WTC11 (cell line): ENCODE measurements at regions not wholly inside any gene's neighbourhood (a gene's known extent, or its start where the extent isn't known, plus 50 kb on each side); places are given as distances from the start of the nearest gene placed in this dataset.

Experiments used
- ATAC-seq: fragments of 200-7000 bp; cut with Tn5 transposase; 2 replicates; pipeline ENCODE4 v1.10.0; 2021; ENCODE audit warnings: mild to moderate bottlenecking, moderate library complexity
- CTCF ChIA-PET: fragments of 300-600 bp; sonication (Branson Sonifier 250); formaldehyde crosslinking; loops from one replicate; lab custom pipeline; 2021; ENCODE audit warnings: antibody characterized with exemption; lab: Charles Lee
- POLR2A ChIA-PET: fragments of 350-600 bp; sonication (Branson Sonifier 250); formaldehyde crosslinking; loops from one replicate; lab custom pipeline; 2021; ENCODE audit warnings: antibody characterized with exemption; lab: Charles Lee
- DNase-seq: peaks from one replicate; pipeline ENCODE4 v3.0.0; 2021; ENCODE audit warnings: low spot score
- H3K27ac Mint-ChIP-seq: 2 replicates; pipeline ENCODE4 v1.8.0; 2021; ENCODE audit warnings: mixed read lengths
- H3K27me3 Mint-ChIP-seq: 2 replicates; pipeline ENCODE4 v1.8.0; 2021; ENCODE audit warnings: low read depth, mild to moderate bottlenecking, moderate library complexity, mixed read lengths
- H3K36me3 Mint-ChIP-seq: 2 replicates; pipeline ENCODE4 v1.8.0; 2021; ENCODE audit warnings: mixed read lengths
- H3K4me1 Mint-ChIP-seq: 2 replicates; pipeline ENCODE4 v1.8.0; 2022; ENCODE audit warnings: mixed read lengths
- H3K4me3 Mint-ChIP-seq: 2 replicates; pipeline ENCODE4 v1.8.0; 2021; ENCODE audit warnings: mild to moderate bottlenecking, moderate library complexity, mixed read lengths
- H3K9me3 Mint-ChIP-seq: 2 replicates; pipeline ENCODE4 v1.8.0; 2021; ENCODE audit warnings: mixed read lengths
- ATF1 ChIP-seq: sonication (generic); formaldehyde crosslinking; IDR thresholded peaks from 2 replicates; pipeline ENCODE4 v1.8.1; 2023; ENCODE audit warnings: mild to moderate bottlenecking, moderate library complexity, missing genetic modification reagents
- CREM ChIP-seq: sonication (generic); formaldehyde crosslinking; IDR thresholded peaks from 2 replicates; pipeline ENCODE4 v1.8.1; 2022; ENCODE audit warnings: mild to moderate bottlenecking, missing genetic modification reagents, moderate library complexity
- EMX1 ChIP-seq: fragments of 250-450 bp; sonication (Bioruptor Pico); IDR thresholded peaks from 2 replicates; pipeline ENCODE4 v1.8.0; 2021; ENCODE audit warnings: mild to moderate bottlenecking
- HMGA2 ChIP-seq: fragments of 250-450 bp; sonication (Bioruptor Pico); IDR thresholded peaks from 2 replicates; pipeline ENCODE4 v1.4.0; 2021; ENCODE audit warnings: mild to moderate bottlenecking, moderate library complexity
- JAZF1 ChIP-seq: fragments of 250-450 bp; sonication (Bioruptor Pico); IDR thresholded peaks from 2 replicates; pipeline ENCODE4 v1.9.0; 2021; ENCODE audit warnings: moderate library complexity, mild to moderate bottlenecking, inconsistent platforms
- MYBL2 ChIP-seq: sonication (generic); formaldehyde crosslinking; IDR thresholded peaks from 2 replicates; pipeline ENCODE4 v1.8.1; 2023; ENCODE audit warnings: mild to moderate bottlenecking, moderate library complexity, missing genetic modification reagents
- NR1H2 ChIP-seq: sonication (generic); formaldehyde crosslinking; IDR thresholded peaks from 2 replicates; pipeline ENCODE4 v1.9.0; 2021; ENCODE audit warnings: mild to moderate bottlenecking, moderate library complexity, missing genetic modification reagents
- RORB ChIP-seq: fragments of 250-450 bp; sonication (Bioruptor Pico); IDR thresholded peaks from 2 replicates; pipeline ENCODE4 v1.9.0; 2021; ENCODE audit warnings: mild to moderate bottlenecking
- SMAD3 ChIP-seq: sonication (generic); formaldehyde crosslinking; IDR thresholded peaks from 2 replicates; pipeline ENCODE4 v1.8.0; 2022; ENCODE audit warnings: missing genetic modification reagents, mild to moderate bottlenecking, borderline replicate concordance
- SMAD4 ChIP-seq: sonication (generic); formaldehyde crosslinking; IDR thresholded peaks from 2 replicates; pipeline ENCODE4 v1.8.0; 2022; ENCODE audit warnings: mild to moderate bottlenecking, missing genetic modification reagents
- SP1 ChIP-seq: sonication (generic); formaldehyde crosslinking; conservative IDR thresholded peaks from 2 replicates; pipeline ENCODE4 v1.8.1; 2022; ENCODE audit warnings: missing genetic modification reagents
- TP53 ChIP-seq: sonication (generic); formaldehyde crosslinking; IDR thresholded peaks from 2 replicates; pipeline ENCODE4 v1.8.1; 2023; ENCODE audit warnings: mild to moderate bottlenecking, missing genetic modification reagents
- ZNF138 ChIP-seq: sonication (generic); formaldehyde crosslinking; conservative IDR thresholded peaks from 2 replicates; pipeline ENCODE4 v1.8.1; 2022; ENCODE audit warnings: mild to moderate bottlenecking, moderate library complexity, missing genetic modification reagents
- ZNF317 ChIP-seq: sonication (generic); formaldehyde crosslinking; IDR thresholded peaks from 2 replicates; pipeline ENCODE4 v1.8.1; 2023; ENCODE audit warnings: low read depth, mild to moderate bottlenecking, moderate library complexity, missing genetic modification reagents, borderline replicate concordance
- ZNF396 ChIP-seq: fragments of 250-450 bp; sonication (Bioruptor Pico); IDR thresholded peaks from 2 replicates; pipeline ENCODE4 v1.8.0; 2021; ENCODE audit warnings: mild to moderate bottlenecking, moderate library complexity, borderline replicate concordance
- ZNF671 ChIP-seq: fragments of 250-450 bp; sonication (Bioruptor Pico); IDR thresholded peaks from 2 replicates; pipeline ENCODE4 v1.8.0; 2021; ENCODE audit warnings: mild to moderate bottlenecking
- TF ChIP-seq, protein P1 (sequence below): sonication (generic); formaldehyde crosslinking; IDR thresholded peaks from 2 replicates; pipeline ENCODE4 v1.8.1; 2022; ENCODE audit warnings: missing genetic modification reagents, borderline replicate concordance
- TF ChIP-seq, protein P2 (sequence below): sonication (generic); formaldehyde crosslinking; IDR thresholded peaks from 2 replicates; pipeline ENCODE4 v1.8.1; 2023; ENCODE audit warnings: mild to moderate bottlenecking, missing genetic modification reagents
- TF ChIP-seq, protein P3 (sequence below): fragments of 250-450 bp; sonication (Bioruptor Pico); IDR thresholded peaks from 2 replicates; pipeline ENCODE4 v1.8.0; 2021; ENCODE audit warnings: mild to moderate bottlenecking
- TF ChIP-seq, protein P4 (sequence below): fragments of 250-450 bp; sonication (Bioruptor Pico); IDR thresholded peaks from 2 replicates; pipeline ENCODE4 v2.1.2; 2022; ENCODE audit warnings: mild to moderate bottlenecking, moderate library complexity

DNA sequence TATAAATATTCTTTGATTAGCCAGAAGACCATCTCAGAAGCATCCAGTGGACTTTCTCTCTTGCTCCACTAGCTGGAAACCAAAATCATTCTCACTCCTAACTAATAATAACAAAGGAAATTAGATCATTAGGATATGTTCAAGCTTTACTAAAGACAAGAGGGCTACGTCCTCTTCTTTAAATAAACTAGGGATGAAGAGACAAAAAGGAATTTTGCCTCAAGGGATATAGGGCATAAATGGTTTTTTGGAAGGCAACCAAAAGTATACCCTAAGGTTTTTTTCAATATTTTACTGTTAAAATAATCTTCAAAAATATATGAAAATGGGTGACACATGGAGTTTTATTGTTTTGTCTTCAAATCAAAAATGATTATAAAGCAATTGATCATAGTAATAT is 745.8 kb downstream of the MRPL39 start:
- TF ChIP-seq ZNF396 (CRISPR knock-in tag), result no peak
- no peak for TF ChIP-seq SMAD4 (CRISPR knock-in tag)
- TF ChIP-seq CREM (CRISPR knock-in tag), result no peak
- no peak for TF ChIP-seq HMGA2
- TF ChIP-seq ATF1 (CRISPR knock-in tag), result no peak
- TF ChIP-seq, protein P1, sequence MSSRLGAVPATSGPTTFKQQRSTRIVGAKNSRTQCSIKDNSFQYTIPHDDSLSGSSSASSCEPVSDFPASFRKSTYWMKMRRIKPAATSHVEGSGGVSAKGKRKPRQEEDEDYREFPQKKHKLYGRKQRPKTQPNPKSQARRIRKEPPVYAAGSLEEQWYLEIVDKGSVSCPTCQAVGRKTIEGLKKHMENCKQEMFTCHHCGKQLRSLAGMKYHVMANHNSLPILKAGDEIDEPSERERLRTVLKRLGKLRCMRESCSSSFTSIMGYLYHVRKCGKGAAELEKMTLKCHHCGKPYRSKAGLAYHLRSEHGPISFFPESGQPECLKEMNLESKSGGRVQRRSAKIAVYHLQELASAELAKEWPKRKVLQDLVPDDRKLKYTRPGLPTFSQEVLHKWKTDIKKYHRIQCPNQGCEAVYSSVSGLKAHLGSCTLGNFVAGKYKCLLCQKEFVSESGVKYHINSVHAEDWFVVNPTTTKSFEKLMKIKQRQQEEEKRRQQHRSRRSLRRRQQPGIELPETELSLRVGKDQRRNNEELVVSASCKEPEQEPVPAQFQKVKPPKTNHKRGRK, result no peak
- TF ChIP-seq SP1 (CRISPR knock-in tag), result no peak
- TF ChIP-seq NR1H2 (CRISPR knock-in tag), result no peak
- TF ChIP-seq, protein P2, sequence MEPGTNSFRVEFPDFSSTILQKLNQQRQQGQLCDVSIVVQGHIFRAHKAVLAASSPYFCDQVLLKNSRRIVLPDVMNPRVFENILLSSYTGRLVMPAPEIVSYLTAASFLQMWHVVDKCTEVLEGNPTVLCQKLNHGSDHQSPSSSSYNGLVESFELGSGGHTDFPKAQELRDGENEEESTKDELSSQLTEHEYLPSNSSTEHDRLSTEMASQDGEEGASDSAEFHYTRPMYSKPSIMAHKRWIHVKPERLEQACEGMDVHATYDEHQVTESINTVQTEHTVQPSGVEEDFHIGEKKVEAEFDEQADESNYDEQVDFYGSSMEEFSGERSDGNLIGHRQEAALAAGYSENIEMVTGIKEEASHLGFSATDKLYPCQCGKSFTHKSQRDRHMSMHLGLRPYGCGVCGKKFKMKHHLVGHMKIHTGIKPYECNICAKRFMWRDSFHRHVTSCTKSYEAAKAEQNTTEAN (CRISPR knock-in tag), result no peak
- no peak for TF ChIP-seq TP53
- TF ChIP-seq ZNF671 (CRISPR knock-in tag), result no peak
- no peak for TF ChIP-seq MYBL2 (CRISPR knock-in tag)
- TF ChIP-seq, protein P3, sequence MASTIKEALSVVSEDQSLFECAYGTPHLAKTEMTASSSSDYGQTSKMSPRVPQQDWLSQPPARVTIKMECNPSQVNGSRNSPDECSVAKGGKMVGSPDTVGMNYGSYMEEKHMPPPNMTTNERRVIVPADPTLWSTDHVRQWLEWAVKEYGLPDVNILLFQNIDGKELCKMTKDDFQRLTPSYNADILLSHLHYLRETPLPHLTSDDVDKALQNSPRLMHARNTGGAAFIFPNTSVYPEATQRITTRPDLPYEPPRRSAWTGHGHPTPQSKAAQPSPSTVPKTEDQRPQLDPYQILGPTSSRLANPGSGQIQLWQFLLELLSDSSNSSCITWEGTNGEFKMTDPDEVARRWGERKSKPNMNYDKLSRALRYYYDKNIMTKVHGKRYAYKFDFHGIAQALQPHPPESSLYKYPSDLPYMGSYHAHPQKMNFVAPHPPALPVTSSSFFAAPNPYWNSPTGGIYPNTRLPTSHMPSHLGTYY (CRISPR knock-in tag), result no peak
- TF ChIP-seq, protein P4, sequence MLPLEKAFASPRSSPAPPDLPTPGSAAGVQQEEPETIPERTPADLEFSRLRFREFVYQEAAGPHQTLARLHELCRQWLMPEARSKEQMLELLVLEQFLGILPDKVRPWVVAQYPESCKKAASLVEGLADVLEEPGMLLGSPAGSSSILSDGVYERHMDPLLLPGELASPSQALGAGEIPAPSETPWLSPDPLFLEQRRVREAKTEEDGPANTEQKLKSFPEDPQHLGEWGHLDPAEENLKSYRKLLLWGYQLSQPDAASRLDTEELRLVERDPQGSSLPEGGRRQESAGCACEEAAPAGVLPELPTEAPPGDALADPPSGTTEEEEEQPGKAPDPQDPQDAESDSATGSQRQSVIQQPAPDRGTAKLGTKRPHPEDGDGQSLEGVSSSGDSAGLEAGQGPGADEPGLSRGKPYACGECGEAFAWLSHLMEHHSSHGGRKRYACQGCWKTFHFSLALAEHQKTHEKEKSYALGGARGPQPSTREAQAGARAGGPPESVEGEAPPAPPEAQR, result no peak
- no peak for TF ChIP-seq JAZF1 (CRISPR knock-in tag)
- no peak for TF ChIP-seq RORB (CRISPR knock-in tag)
- DNase-seq, result no peak
- H3K27me3 Mint-ChIP-seq, result no peaks in the 10 kb centered on the region; the same call in 1 of the 2 replicates
- POLR2A ChIA-PET, result no interaction called here
- peaks cover 4% of the 10 kb centered on the region; the same call in 1 of the 2 replicates for H3K36me3 Mint-ChIP-seq
- CTCF ChIA-PET, result no interaction called here
- H3K4me1 Mint-ChIP-seq, result no peaks in the 10 kb centered on the region
- H3K4me3 Mint-ChIP-seq, result no peak overlapping the region
- no peak for ATAC-seq
- H3K27ac Mint-ChIP-seq, result no peak overlapping the region
- H3K9me3 Mint-ChIP-seq, result peaks cover 31% of the 10 kb centered on the region

DNA sequence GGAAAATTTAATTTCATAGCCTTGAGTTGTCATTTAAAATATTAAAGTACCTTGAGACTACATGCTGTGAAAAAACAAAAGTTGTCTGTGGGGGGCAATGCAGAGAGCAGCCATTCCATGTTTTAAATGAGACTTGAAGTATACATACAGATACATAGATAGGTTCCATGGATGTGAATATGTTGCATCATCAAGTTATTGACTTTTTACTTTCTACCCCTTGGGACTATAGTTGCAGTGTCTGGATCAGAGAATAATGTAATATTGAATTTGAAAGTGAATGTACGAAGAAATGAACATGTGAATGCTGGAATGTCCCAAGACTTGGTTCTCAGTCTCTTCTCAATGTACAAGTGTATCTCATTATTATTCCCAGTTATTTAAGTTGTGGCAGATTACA is 751.0 kb downstream of the MRPL39 start:
- Mint-ChIP-seq H3K9me3 (peaks cover 35% of the 10 kb centered on the region), H3K4me1 (no peaks in the 10 kb centered on the region), H3K27me3 (no peaks in the 10 kb centered on the region; the same call in 1 of the 2 replicates), H3K4me3 (no peak overlapping the region), H3K27ac (no peak overlapping the region), H3K36me3 (peaks cover 15% of the 10 kb centered on the region)
- CTCF ChIA-PET, result no interaction called here
- DNase-seq (no peak), ATAC-seq (no peak)
- no peak for TF ChIP-seq CREM (CRISPR knock-in tag)
- no peak for TF ChIP-seq ZNF138
- TF ChIP-seq ZNF317 (CRISPR knock-in tag), result no peak
- no peak for TF ChIP-seq EMX1 (CRISPR knock-in tag)
- no peak for TF ChIP-seq SMAD3 (CRISPR knock-in tag)
- no peak for TF ChIP-seq MYBL2 (CRISPR knock-in tag)
- POLR2A ChIA-PET, result no interaction called here
